Esophagus muscularis mucosa (tissue), 4 donors: ENCODE measurements at regions not wholly inside any gene's neighbourhood (a gene's known extent, or its start where the extent isn't known, plus 50 kb on each side); places are given as distances from the start of the nearest gene placed in this dataset.

Source experiments
- EP300 ChIP-seq: sonication (generic); formaldehyde crosslinking; IDR thresholded peaks from one replicate; pipeline ENCODE4 v1.6.1; 2017; ENCODE audit warnings: antibody characterized with exemption
- POLR2A ChIP-seq: fragments of 450-650 bp; IDR thresholded peaks from one replicate; pipeline ENCODE4 v1.6.1; 2017; ENCODE audit warnings: antibody characterized with exemption, moderate library complexity, mild to moderate bottlenecking, low read depth
- POLR2AphosphoS5 ChIP-seq, 2 donors: sonication (generic); formaldehyde crosslinking; IDR thresholded peaks; one replicate each; pipeline ENCODE4 v1.6.1; 2017; ENCODE audit warnings: antibody characterized with exemption in 2 of 2
- TF ChIP-seq, protein P1 (sequence below), 3 experiments: fragments of 200-600 bp in 2 of 3; fragments of 450-650 bp in 1 of 3; sonication (generic) in 2 of 3; IDR thresholded peaks; one replicate each; pipeline ENCODE4 v1.5.1; 2017 to 2019; ENCODE audit warnings: antibody characterized with exemption in 3 of 3, mild to moderate bottlenecking in 2 of 3, moderate library complexity in 1 of 3

DNA sequence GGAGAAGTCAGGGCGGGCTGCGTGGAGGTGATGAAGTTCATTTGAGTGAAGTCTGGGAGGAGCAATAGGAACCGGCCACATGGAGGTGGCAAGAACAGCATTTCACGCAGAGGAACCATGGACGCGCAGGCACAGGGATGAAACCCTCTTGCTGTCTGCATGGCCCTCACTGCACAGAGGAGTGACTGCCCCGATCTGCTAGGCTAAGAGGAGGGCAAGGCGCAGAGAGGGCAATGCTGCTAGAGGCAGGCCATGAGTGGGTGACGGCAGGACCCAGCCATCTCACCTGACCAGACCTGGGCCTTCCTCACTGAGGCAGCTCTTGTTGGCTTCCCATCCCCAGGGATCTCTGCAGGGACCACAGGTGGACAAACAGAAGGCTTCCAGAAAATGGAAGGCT is 90.3 kb downstream of the BARX1 start:
- no peak for TF ChIP-seq POLR2AphosphoS5 (IDR thresholded peaks at IDR 0.05)
- TF ChIP-seq, protein P1, sequence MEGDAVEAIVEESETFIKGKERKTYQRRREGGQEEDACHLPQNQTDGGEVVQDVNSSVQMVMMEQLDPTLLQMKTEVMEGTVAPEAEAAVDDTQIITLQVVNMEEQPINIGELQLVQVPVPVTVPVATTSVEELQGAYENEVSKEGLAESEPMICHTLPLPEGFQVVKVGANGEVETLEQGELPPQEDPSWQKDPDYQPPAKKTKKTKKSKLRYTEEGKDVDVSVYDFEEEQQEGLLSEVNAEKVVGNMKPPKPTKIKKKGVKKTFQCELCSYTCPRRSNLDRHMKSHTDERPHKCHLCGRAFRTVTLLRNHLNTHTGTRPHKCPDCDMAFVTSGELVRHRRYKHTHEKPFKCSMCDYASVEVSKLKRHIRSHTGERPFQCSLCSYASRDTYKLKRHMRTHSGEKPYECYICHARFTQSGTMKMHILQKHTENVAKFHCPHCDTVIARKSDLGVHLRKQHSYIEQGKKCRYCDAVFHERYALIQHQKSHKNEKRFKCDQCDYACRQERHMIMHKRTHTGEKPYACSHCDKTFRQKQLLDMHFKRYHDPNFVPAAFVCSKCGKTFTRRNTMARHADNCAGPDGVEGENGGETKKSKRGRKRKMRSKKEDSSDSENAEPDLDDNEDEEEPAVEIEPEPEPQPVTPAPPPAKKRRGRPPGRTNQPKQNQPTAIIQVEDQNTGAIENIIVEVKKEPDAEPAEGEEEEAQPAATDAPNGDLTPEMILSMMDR (IDR thresholded peaks at IDR 0.05), result no peak
- no peak for TF ChIP-seq EP300
- TF ChIP-seq POLR2A, result no peak
